Esophagus (tissue), 2 donors: ENCODE measurements at regions not wholly inside any gene's neighbourhood (a gene's known extent, or its start where the extent isn't known, plus 50 kb on each side); places are given as distances from the start of the nearest gene placed in this dataset.
A peak's percentile ranks its signal among the peaks of the same experiment; 100 is the strongest.
"Not testable (repeated sequence)": the region's sequence is repeated elsewhere in the genome, so short reads cannot be mapped to it uniquely, and the experiment has no call there.

ENCODE experiments used
- H3K27ac ChIP-seq, 2 donors: one replicate each; pipeline ENCODE4 v1.5.1; 2013; ENCODE audit warnings: low read depth in 2 of 2, mild to moderate bottlenecking in 2 of 2, inconsistent platforms in 1 of 2, low read length in 1 of 2, moderate library complexity in 1 of 2
- H3K27me3 ChIP-seq, 2 donors: one replicate each; pipeline ENCODE4 v1.6.1; 2013; ENCODE audit warnings: low read length in 2 of 2, control low read depth in 1 of 2, mild to moderate bottlenecking in 1 of 2; ENCODE audit not compliant: insufficient read depth in 2 of 2, control insufficient read depth in 1 of 2
- H3K36me3 ChIP-seq, 2 donors: one replicate each; pipeline ENCODE4 v1.6.1; 2013; ENCODE audit warnings: low read length in 1 of 2; ENCODE audit not compliant: control insufficient read depth in 2 of 2, insufficient read depth in 2 of 2
- H3K4me1 ChIP-seq, 2 donors: one replicate each; pipeline ENCODE4 v1.6.1; 2013; ENCODE audit warnings: low read length in 1 of 2; ENCODE audit not compliant: control insufficient read depth in 2 of 2, insufficient read depth in 2 of 2
- H3K4me3 ChIP-seq, 2 donors: one replicate each; pipeline ENCODE4 v1.5.1; 2013; ENCODE audit warnings: low read length in 2 of 2, mild to moderate bottlenecking in 2 of 2, low read depth in 1 of 2, moderate library complexity in 1 of 2
- H3K9me3 ChIP-seq, 2 donors: one replicate each; pipeline ENCODE4 v1.6.1; 2013; ENCODE audit warnings: mild to moderate bottlenecking in 2 of 2, low read depth in 1 of 2, low read length in 1 of 2, moderate library complexity in 1 of 2; ENCODE audit not compliant: control insufficient read depth in 2 of 2, insufficient read depth in 1 of 2
- WGBS, 2 donors: extraction: QIAGEN DNeasy Blood & Tissue Kit; methylation state at CpG; one replicate each; pipeline ENCODE4 v1.1.7; 2013; 5-methylcytosine and 5-hydroxymethylcytosine counted together
- donor health status: healthy with polysubstance abuse.
- donor health status: Bipolar disorder and iron deficiency.

DNA sequence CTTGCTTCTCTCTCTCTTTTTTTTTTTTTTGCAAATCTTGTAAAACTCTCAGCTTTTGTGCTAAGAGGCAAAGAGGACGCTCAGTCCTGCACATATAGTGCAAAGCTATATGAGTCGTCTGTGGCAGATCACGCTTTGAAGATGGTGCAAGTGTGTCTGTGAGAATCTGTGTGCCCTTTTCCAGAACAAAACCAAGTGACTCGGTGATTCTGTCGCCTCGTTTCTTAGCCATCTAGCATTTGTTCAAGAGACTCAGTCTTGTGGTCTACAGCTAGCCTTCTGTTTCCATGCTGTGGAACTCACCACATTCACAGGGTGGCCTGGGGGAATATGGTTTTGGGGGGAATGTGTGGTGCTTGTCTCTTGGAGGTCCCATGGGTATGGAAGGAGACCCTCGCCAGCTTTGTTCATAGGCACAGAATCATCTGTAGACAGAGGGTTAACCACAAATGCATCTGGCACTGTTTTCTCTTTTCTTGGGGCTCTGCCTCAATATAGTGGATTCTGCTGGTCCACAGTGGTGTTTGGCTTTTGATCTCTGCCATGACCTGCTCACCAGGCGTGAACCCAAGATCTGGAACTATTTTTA lies 82.1 kb downstream of the C9orf152 start:
- no peaks in the 10 kb centered on the region for H3K9me3 ChIP-seq
- H3K4me3 ChIP-seq = no peak overlapping the region
- peak overlapping the region; percentile 63 to 71 for H3K27ac ChIP-seq
- no peaks in the 10 kb centered on the region for H3K27me3 ChIP-seq
- H3K36me3 ChIP-seq = no peaks in the 10 kb centered on the region
- H3K4me1 ChIP-seq = peaks cover 2 to 3% of the 10 kb centered on the region in 2 donors
- WGBS, 2 donors = 62 to 66% methylated on average over 8 of the region's 8 CpGs

DNA sequence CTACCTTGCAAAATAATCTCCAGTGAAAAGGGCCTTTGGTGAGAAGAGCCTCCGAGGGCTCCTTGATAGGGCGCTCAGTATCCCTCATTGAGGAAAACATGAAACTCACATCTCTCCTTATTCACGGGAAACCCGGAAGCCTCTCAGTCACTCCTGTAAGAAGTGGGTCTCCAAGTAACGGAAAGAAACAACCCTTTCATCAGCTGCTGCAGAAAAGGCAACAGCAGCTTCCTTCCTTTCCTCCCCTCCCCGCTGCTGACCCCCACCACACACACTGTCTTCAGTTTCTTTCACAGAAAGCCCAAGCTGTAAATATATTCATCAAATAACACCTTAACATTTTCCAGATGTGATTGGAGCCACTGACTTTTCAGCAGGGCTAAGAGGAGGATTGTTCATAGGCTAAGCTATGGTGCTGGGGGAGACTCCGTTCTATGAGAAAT lies 81.4 kb downstream of the C9orf152 start:
- Histone ChIP-seq H3K27me3 (no peaks in the 10 kb centered on the region), H3K4me3 (no peak overlapping the region), H3K36me3 (no peaks in the 10 kb centered on the region), H3K27ac (peak overlapping the region; percentile 63 to 71), H3K4me1 (peaks cover 2 to 3% of the 10 kb centered on the region in 2 donors), H3K9me3 (no peaks in the 10 kb centered on the region)
- 54 to 68% methylated on average over 7 of the region's 7 CpGs for WGBS, 2 donors

DNA sequence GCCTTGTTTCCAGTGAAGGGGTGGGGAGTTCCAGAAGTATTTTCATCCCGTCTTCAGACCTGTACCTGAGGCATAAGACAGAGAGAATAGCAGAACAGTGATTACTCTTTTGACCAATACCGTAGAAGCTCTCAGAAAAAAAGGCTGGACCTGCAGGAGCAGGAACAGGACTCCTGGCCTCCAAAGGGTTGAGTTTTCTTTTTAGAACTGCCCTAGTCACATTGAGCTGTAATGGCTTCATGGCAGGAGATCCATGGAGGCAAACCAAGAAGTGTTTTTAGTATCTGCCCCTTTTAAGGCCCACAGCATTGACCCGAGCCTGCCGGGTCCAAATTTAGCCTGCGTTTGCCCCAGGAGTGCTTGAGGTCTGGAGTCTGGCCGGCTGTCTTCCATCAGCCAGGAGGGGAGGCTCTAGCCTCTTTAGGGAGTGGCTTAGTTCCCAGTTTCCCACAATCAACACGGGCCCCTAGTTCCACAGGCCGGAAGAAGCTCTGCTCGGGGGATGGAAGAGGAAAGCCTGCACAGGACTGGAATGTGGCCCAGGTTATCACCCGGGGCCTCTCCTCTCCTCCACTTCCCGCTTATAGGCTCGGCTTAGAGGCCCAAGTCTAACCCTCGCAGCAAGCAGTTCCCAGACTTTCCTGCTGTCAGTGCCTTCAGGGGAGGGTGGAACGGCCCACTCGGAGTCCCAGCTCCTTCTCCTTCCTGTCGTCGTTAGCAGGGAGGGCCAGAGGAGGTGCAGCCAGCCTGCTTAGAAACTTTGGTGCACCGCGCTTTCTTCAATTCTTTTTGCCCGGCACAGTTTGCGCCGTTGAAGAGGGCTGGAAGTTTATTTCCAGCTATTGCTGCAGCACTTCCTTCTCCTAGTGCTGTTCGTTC lies 80.7 kb downstream of the C9orf152 start:
- no peak overlapping the region for H3K4me3 ChIP-seq
- peak overlapping the region; percentile 63 to 71 for H3K27ac ChIP-seq
- whole genome bisulfite sequencing, 2 donors = 46 to 48% methylated on average over 23 of the region's 23 CpGs
- no peaks in the 10 kb centered on the region for H3K36me3 ChIP-seq
- peaks cover 2 to 3% of the 10 kb centered on the region in 2 donors for H3K4me1 ChIP-seq
- no peaks in the 10 kb centered on the region for H3K27me3 ChIP-seq
- H3K9me3 ChIP-seq = no peaks in the 10 kb centered on the region

DNA sequence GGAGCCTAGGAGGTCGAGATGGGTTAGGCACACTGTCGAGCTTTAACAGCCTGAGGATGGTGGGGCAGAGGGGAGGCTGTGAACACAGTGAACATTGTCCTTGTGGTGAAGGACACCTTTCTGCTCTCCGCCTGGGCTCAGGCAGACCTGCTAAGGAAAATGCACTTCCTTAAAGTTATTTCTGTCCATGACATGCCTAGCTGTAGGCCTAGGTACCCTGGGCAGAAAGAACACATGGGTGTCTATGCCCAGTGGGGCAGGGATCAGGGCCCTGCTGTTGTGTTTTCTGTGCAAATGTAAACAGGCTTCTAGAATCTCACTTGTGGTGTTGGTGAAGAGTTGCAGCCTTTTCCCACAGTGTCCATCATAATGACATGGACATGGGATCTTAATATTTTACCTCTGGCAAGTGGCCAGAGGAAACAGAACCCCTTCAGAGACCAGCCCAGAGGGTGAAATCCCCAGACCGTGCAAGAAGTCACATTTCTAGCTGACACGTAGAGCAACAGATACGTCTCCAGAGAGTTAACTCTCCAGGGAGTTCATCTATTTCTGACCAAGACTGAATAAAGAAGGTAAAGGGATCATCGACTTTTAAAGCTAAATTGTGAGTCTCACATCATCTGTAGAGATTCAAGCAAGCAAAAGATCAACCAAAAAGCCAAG lies 79.2 kb downstream of the C9orf152 start:
- peak overlapping the region; percentile 45 to 72 for H3K27ac ChIP-seq
- H3K36me3 ChIP-seq = no peaks in the 10 kb centered on the region
- 66 to 76% methylated on average over 7 of the region's 7 CpGs for WGBS, 2 donors
- H3K4me3 ChIP-seq = no peak overlapping the region
- no peaks in the 10 kb centered on the region for H3K9me3 ChIP-seq
- H3K27me3 ChIP-seq = no peaks in the 10 kb centered on the region
- H3K4me1 ChIP-seq = peaks cover 0 to 3% of the 10 kb centered on the region in 2 donors

DNA sequence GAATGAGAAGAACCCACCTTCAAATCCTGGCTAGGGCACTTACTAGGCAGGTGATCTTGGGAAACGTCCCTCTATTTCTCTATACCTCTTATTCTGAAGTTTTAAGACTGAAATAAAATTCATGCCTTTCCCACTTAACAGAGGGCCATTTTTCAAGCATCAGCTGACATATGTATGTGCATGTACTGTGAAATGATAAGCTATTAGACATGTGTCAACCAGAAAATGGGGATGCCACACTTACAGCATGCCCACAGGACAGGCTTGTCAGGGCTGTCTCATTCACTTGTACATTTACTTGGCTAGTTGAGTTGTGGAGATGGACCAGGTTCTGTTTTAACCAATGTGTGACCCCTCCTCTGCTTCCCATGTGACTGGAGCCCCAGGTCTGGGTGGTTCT lies 78.5 kb downstream of the C9orf152 start:
- H3K4me1 ChIP-seq = peaks cover 0 to 3% of the 10 kb centered on the region in 2 donors
- H3K27ac ChIP-seq = no peak overlapping the region

DNA sequence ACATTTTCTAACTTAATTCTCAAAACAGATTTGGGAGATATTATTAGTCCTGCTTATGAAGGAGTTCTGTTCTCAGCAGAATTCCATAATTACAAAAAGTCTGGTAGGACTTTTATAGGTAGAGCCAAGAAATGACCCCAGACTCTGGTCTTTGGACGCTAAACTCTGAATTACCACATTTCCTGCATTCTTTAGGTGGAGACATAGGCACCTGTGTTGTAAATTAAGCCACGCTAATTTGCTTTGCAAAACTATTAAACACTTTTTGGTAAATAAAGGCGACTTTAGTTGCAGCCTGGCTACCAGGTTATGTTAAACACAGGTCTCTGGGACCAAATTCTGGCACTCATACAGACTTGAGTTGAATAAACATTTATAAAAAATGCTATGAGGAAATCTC lies 77.7 kb downstream of the C9orf152 start:
- Histone ChIP-seq H3K36me3 (no peaks in the 10 kb centered on the region), H3K4me1 (peaks cover 0 to 3% of the 10 kb centered on the region in 2 donors), H3K27me3 (no peaks in the 10 kb centered on the region), H3K27ac (no peak overlapping the region), H3K4me3 (no peak overlapping the region), H3K9me3 (no peaks in the 10 kb centered on the region)
- WGBS, 2 donors = 86 to 87% methylated on average over 3 of the region's 3 CpGs

More for the DNA sequence above, 78.5 kb downstream of the C9orf152 start:
- H3K9me3 ChIP-seq = no peaks in the 10 kb centered on the region
- H3K4me3 ChIP-seq = no peak overlapping the region
- no peaks in the 10 kb centered on the region for H3K27me3 ChIP-seq
- WGBS, 2 donors = 62 to 63% methylated on average over 1 of the region's 1 CpG
- H3K36me3 ChIP-seq = no peaks in the 10 kb centered on the region

DNA sequence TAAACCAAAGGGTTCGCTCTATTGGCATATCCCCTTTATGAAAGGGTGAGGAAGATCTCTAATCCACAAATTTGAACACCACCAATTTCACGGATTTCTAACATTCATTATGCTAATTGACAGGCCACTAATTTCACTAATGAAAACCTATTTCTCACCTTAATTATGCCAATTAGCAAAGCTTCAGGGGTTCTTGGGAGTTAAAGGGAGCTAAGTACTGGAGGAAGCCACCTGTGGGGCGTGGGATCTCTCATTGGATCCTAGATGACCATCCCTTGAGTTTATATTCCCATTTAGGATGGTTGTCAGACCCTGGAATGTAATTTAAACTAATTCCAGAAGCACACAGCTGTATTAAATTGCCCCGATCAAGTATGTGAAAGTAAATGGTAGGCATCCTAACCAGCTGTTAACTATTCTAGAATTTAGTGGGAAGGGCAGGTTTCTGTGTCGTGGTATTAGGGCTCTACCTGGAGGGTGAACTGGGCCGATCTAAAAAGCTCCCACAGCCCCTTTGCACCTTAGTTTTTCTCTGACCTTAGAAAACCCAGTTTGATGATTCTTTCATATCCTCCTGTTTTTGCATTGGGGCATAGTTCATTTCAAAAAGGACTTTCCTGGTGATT lies 77.1 kb downstream of the C9orf152 start:
- Histone ChIP-seq H3K36me3 (no peaks in the 10 kb centered on the region), H3K27me3 (no peaks in the 10 kb centered on the region), H3K4me1 (peaks cover 0 to 3% of the 10 kb centered on the region in 2 donors), H3K4me3 (no peak overlapping the region), H3K27ac (no peak overlapping the region), H3K9me3 (no peaks in the 10 kb centered on the region)
- 87 to 88% methylated on average over 6 of the region's 6 CpGs for WGBS, 2 donors

DNA sequence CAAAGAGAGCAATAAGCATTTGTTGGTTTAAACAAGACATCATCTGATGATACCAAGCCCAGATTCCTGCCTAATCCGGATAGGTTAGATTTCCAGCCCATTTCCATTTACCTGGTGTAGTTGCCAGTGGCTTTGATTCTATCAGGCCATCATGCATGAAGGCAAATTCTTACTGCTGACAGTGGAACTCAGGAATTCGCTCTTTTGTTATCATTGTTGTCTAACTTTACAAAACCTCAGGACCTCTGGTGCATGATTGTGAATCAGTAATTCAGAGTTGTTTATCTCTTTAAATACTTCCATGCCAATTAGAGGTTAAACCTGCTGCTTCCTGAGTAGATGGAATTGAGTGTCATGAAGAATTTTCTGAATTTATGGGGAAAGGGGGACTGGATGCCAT lies 76.5 kb downstream of the C9orf152 start:
- H3K36me3 ChIP-seq = no peaks in the 10 kb centered on the region
- H3K4me1 ChIP-seq = peaks cover 0 to 3% of the 10 kb centered on the region in 2 donors
- no peak overlapping the region for H3K27ac ChIP-seq
- WGBS, 2 donors = 75 to 78% methylated on average over 2 of the region's 2 CpGs
- no peaks in the 10 kb centered on the region for H3K27me3 ChIP-seq
- H3K4me3 ChIP-seq = no peak overlapping the region
- no peaks in the 10 kb centered on the region for H3K9me3 ChIP-seq

DNA sequence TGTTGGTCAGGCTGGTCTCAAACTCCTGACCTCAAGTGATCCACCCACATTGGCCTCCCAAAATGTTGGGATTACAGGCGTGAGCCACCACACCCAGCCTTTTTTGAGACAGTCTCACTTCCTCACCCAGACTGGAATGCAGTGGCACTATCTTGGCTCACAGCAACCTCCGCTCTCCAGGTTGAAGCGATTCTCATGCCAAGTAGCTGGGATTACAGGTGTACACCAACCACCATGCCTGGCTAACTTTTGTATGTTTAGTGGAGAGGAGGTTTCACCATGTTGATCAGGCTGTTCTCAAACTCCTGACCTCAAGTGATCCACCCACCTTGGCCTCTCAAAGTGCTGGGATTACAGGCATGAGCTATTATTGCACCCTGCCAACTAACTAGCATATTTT lies 75.4 kb downstream of the C9orf152 start:
- H3K27me3 ChIP-seq, H3K4me3 ChIP-seq, H3K9me3 ChIP-seq, H3K27ac ChIP-seq, H3K4me1 ChIP-seq, H3K36me3 ChIP-seq: not testable (repeated sequence)
- 88 to 96% methylated on average over 3 of the region's 3 CpGs for WGBS, 2 donors
